SK-N-SH (cell line): ENCODE measurements at regions not wholly inside any gene's neighbourhood (a gene's known extent, or its start where the extent isn't known, plus 50 kb on each side); places are given as distances from the start of the nearest gene placed in this dataset.
A peak's percentile ranks its signal among the peaks of the same experiment; 100 is the strongest.

Experiments used
- CTCF ChIA-PET: fragments of 300-600, 350-600 bp; formaldehyde crosslinking; extraction: SDS; loops from one replicate; lab custom pipeline; 2021; lab: Yijun Ruan, JAX
- POLR2A ChIA-PET: fragments of 350-600 bp; sonication (Branson Sonifier 250); formaldehyde crosslinking; extraction: SDS; loops from one replicate; lab custom pipeline; 2020; ENCODE audit warnings: antibody characterized with exemption, inconsistent platforms; lab: Yijun Ruan, JAX
- DNase-seq: peaks from one replicate; pipeline ENCODE4 v3.0.0; 2012
- H2AFZ ChIP-seq: fragments of 200-600 bp; sonication (generic); 2 replicates; pipeline ENCODE4 v1.8.1; 2016; ENCODE audit warnings: antibody characterized with exemption, mild to moderate bottlenecking, low read depth
- H3F3A ChIP-seq: fragments of 200-600 bp; sonication (generic); replicated peaks from 2 replicates; pipeline ENCODE3; 2016; ENCODE audit warnings: antibody characterized with exemption, mild to moderate bottlenecking; ENCODE audit not compliant: insufficient read depth
- H3K27ac ChIP-seq, 2 experiments: fragments of 200-500 bp in 1 of 2; fragments of 200-600 bp in 1 of 2; sonication (Bioruptor generic) in 1 of 2; sonication (generic), shearing (Covaris generic) in 1 of 2; 2 replicates each; pipeline versions ENCODE4 v1.5.1 to v1.6.1; 2014 to 2016; ENCODE audit warnings: low read depth in 2 of 2, inconsistent platforms in 1 of 2, low read length in 1 of 2, mild to moderate bottlenecking in 1 of 2, mixed read lengths in 1 of 2
- H3K27me3 ChIP-seq: fragments of 200-600 bp; sonication (generic), shearing (Covaris generic); 2 replicates; pipeline ENCODE4 v1.6.1; 2016; ENCODE audit warnings: mixed run types; ENCODE audit not compliant: insufficient read depth
- H3K36me3 ChIP-seq, 2 experiments: fragments of 200-500 bp in 1 of 2; fragments of 200-600 bp in 1 of 2; sonication (Bioruptor generic) in 1 of 2; sonication (generic) in 1 of 2; replicated peaks in 1 of 2; 2 replicates each; pipeline versions ENCODE3 to v1.5.1; 2014 to 2016; ENCODE audit warnings: low read length in 1 of 2, mild to moderate bottlenecking in 1 of 2; ENCODE audit not compliant: insufficient read depth in 2 of 2, control insufficient read depth in 1 of 2
- H3K4me1 ChIP-seq, 2 experiments: fragments of 200-500 bp in 1 of 2; fragments of 200-600 bp in 1 of 2; sonication (Bioruptor generic) in 1 of 2; sonication (generic), shearing (Covaris generic) in 1 of 2; 2 replicates each; pipeline versions ENCODE4 v1.5.1 to v1.6.1; 2014 to 2016; ENCODE audit warnings: low read depth in 1 of 2, low read length in 1 of 2, mixed run types in 1 of 2; ENCODE audit not compliant: insufficient read depth in 2 of 2, control insufficient read depth in 1 of 2
- H3K4me2 ChIP-seq: fragments of 200-600 bp; sonication (generic), shearing (Covaris generic); 2 replicates; pipeline ENCODE4 v1.6.1; 2017; ENCODE audit warnings: mixed run types
- H3K4me3 ChIP-seq, 2 experiments: fragments of 200-500 bp in 1 of 2; fragments of 200-600 bp in 1 of 2; sonication (Bioruptor generic) in 1 of 2; sonication (generic), shearing (Covaris generic) in 1 of 2; 2 replicates each; pipeline versions ENCODE4 v1.5.1 to v1.8.1; 2014 to 2016; ENCODE audit warnings: low read depth in 2 of 2, inconsistent platforms in 1 of 2, low read length in 1 of 2, mild to moderate bottlenecking in 1 of 2, mixed read lengths in 1 of 2, moderate library complexity in 1 of 2
- H3K79me2 ChIP-seq: fragments of 200-600 bp; sonication (generic); 2 replicates; pipeline ENCODE4 v1.8.1; 2017; ENCODE audit warnings: mild to moderate bottlenecking; ENCODE audit not compliant: insufficient read depth
- H3K9ac ChIP-seq: fragments of 200-600 bp; sonication (generic); 2 replicates; pipeline ENCODE4 v1.6.1; 2017; ENCODE audit warnings: mixed run types
- H3K9me2 ChIP-seq: fragments of 200-600 bp; sonication (generic); 2 replicates; pipeline ENCODE4 v1.6.1; 2017; ENCODE audit warnings: mixed run types
- H3K9me3 ChIP-seq: fragments of 200-600 bp; sonication (generic); 2 replicates; pipeline ENCODE4 v1.6.1; 2017; ENCODE audit warnings: mixed run types, mild to moderate bottlenecking, moderate library complexity
- H4K20me1 ChIP-seq: fragments of 200-600 bp; sonication (generic); 2 replicates; pipeline ENCODE4 v1.6.1; 2017; ENCODE audit warnings: mild to moderate bottlenecking, mixed run types; ENCODE audit not compliant: insufficient read depth
- CHD2 ChIP-seq: fragments of 150-350 bp; IDR thresholded peaks from 2 replicates; pipeline ENCODE4 v1.6.1; 2018; ENCODE audit warnings: low read length; ENCODE audit not compliant: partially characterized antibody
- EP300 ChIP-seq, 2 experiments: IDR thresholded peaks; 2 replicates each; pipeline versions ENCODE4 v1.4.0 to v1.6.1; 2012; ENCODE audit warnings: borderline replicate concordance in 1 of 2, low read depth in 1 of 2, low read length in 1 of 2
- FOXJ3 ChIP-seq: sonication (generic); formaldehyde crosslinking; IDR thresholded peaks from 2 replicates; pipeline ENCODE4 v1.5.1; 2020; ENCODE audit warnings: mild to moderate bottlenecking, missing genetic modification reagents
- FOXM1 ChIP-seq: IDR thresholded peaks from 2 replicates; pipeline ENCODE4 v1.4.0; 2012; ENCODE audit warnings: low read depth, mild to moderate bottlenecking
- GABPA ChIP-seq: IDR thresholded peaks from 2 replicates; pipeline ENCODE4 v1.4.0; 2012; ENCODE audit warnings: low read depth, mild to moderate bottlenecking
- JUND ChIP-seq: IDR thresholded peaks from 2 replicates; pipeline ENCODE4 v1.4.0; 2012
- MAX ChIP-seq: IDR thresholded peaks from 2 replicates; pipeline ENCODE4 v1.4.0; 2012; ENCODE audit warnings: low read depth
- MXI1 ChIP-seq: IDR thresholded peaks from 2 replicates; pipeline ENCODE4 v1.6.1; 2012; ENCODE audit warnings: mild to moderate bottlenecking, low read depth, low read length, improper control_type of control experiment
- RAD21 ChIP-seq: IDR thresholded peaks from 2 replicates; pipeline ENCODE4 v1.6.1; 2012; ENCODE audit warnings: mild to moderate bottlenecking, low read length
- RXRA ChIP-seq: IDR thresholded peaks from 2 replicates; pipeline ENCODE4 v1.4.0; 2012; ENCODE audit warnings: low read depth, mild to moderate bottlenecking, borderline replicate concordance
- SIN3A ChIP-seq: IDR thresholded peaks from 2 replicates; pipeline ENCODE4 v1.6.1; 2012; ENCODE audit warnings: low read depth, mild to moderate bottlenecking, low read length, moderate library complexity, borderline replicate concordance
- TAF1 ChIP-seq: IDR thresholded peaks from 2 replicates; pipeline ENCODE4 v1.6.1; 2012; ENCODE audit warnings: low read depth, mild to moderate bottlenecking, low read length, moderate library complexity, borderline replicate concordance
- TCF12 ChIP-seq: IDR thresholded peaks from 2 replicates; pipeline ENCODE4 v1.4.0; 2012
- WGBS: methylation state at CpG from one replicate; pipeline ENCODE4 v1.1.6; 2017; ENCODE audit warnings: low lambda C conversion rate; 5-methylcytosine and 5-hydroxymethylcytosine counted together
- TF ChIP-seq, protein P1 (sequence below): IDR thresholded peaks from 2 replicates; pipeline ENCODE4; 2012
- TF ChIP-seq, protein P2 (sequence below): fragments of 150-350 bp; IDR thresholded peaks from 2 replicates; pipeline ENCODE4 v1.6.1; 2016; ENCODE audit warnings: mild to moderate bottlenecking, low read depth, low read length
- TF ChIP-seq, protein P3 (sequence below): IDR thresholded peaks from 2 replicates; pipeline ENCODE4 v1.4.0; 2012; ENCODE audit warnings: low read depth, borderline replicate concordance

DNA sequence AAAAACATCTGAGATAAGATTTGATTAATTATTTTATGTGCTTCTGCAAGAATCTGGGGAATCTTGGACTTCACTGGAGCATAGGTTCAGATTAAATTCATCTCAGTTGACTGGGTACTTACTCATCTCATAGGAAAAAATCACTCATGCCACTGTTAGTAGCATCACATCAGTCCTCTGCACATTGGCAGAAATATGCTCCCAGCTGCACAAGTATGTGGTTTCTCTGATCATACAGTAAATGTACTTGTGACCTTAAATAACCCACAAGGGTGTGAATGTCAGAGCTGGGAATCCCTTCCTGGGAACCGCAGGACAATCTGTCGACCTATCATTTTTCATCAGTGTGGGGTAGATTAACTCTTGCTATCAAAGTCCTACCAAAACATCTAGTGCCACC is 203.7 kb upstream of the SLC24A2 start:
- H3F3A ChIP-seq, result no peaks in the 10 kb centered on the region
- no peaks in the 10 kb centered on the region for H3K79me2 ChIP-seq
- H3K9me2 ChIP-seq, result no peaks in the 10 kb centered on the region
- CTCF ChIA-PET, result no interaction called here
- H3K4me2 ChIP-seq, result no peak overlapping the region
- H3K27ac ChIP-seq, result no peak overlapping the region
- H3K9ac ChIP-seq, result no peak overlapping the region
- TF ChIP-seq, protein P1, sequence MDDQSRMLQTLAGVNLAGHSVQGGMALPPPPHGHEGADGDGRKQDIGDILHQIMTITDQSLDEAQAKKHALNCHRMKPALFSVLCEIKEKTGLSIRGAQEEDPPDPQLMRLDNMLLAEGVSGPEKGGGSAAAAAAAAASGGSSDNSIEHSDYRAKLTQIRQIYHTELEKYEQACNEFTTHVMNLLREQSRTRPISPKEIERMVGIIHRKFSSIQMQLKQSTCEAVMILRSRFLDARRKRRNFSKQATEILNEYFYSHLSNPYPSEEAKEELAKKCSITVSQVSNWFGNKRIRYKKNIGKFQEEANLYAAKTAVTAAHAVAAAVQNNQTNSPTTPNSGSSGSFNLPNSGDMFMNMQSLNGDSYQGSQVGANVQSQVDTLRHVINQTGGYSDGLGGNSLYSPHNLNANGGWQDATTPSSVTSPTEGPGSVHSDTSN, result peak; percentile 67
- TF ChIP-seq TCF12, result peak; percentile 62
- TF ChIP-seq RAD21, result no peak
- TF ChIP-seq MXI1, result no peak
- peak; percentile 30 for TF ChIP-seq JUND
- TF ChIP-seq RXRA, result 0 out of 2 replicates have a peak, but pooled peaks have one; percentile 72
- TF ChIP-seq FOXM1, result no peak
- TF ChIP-seq SIN3A, result no peak
- no peak for TF ChIP-seq EP300 (IDR thresholded peaks at IDR 0.05; ENCODE audit: borderline replicate concordance in 1 of 2, low read depth in 1 of 2, low read length in 1 of 2)
- TF ChIP-seq TAF1, result no peak
- no peaks in the 10 kb centered on the region for H4K20me1 ChIP-seq
- H3K27me3 ChIP-seq, result no peaks in the 10 kb centered on the region
- no peaks in the 10 kb centered on the region for H3K36me3 ChIP-seq
- DNase-seq, result no peak
- WGBS, result 31% methylated on average over 2 of the region's 2 CpGs
- no peak overlapping the region for H2AFZ ChIP-seq
- H3K4me3 ChIP-seq, result no peak overlapping the region
- POLR2A ChIA-PET, result no interaction called here
- 0 out of 4 replicates have a peak, but pooled peaks cover 0 to 4% of the 10 kb centered on the region in 2 experiments for H3K4me1 ChIP-seq
- no peaks in the 10 kb centered on the region for H3K9me3 ChIP-seq

- Histone ChIP-seq H3K9me2 (no peaks in the 10 kb centered on the region), H3K4me2 (no peak overlapping the region), H3K9ac (no peak overlapping the region), H3K4me1 (0 out of 4 replicates have a peak, but pooled peaks cover 0 to 4% of the 10 kb centered on the region in 2 experiments), H3K27ac (no peak overlapping the region), H3K36me3 (no peaks in the 10 kb centered on the region), H3K9me3 (no peaks in the 10 kb centered on the region)
- POLR2A ChIA-PET, result no interaction called here
- DNase-seq, result no peak
- WGBS, result 65% methylated on average over 1 of the region's 1 CpG
- TF ChIP-seq MAX (no peak), SIN3A (no peak), FOXM1 (no peak), MXI1 (no peak), CHD2 (no peak), TCF12 (no peak), FOXJ3 (CRISPR knock-in tag) (no peak), GABPA (no peak)
- TF ChIP-seq, protein P2, sequence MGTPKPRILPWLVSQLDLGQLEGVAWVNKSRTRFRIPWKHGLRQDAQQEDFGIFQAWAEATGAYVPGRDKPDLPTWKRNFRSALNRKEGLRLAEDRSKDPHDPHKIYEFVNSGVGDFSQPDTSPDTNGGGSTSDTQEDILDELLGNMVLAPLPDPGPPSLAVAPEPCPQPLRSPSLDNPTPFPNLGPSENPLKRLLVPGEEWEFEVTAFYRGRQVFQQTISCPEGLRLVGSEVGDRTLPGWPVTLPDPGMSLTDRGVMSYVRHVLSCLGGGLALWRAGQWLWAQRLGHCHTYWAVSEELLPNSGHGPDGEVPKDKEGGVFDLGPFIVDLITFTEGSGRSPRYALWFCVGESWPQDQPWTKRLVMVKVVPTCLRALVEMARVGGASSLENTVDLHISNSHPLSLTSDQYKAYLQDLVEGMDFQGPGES, result no peak
- TF ChIP-seq, protein P3, sequence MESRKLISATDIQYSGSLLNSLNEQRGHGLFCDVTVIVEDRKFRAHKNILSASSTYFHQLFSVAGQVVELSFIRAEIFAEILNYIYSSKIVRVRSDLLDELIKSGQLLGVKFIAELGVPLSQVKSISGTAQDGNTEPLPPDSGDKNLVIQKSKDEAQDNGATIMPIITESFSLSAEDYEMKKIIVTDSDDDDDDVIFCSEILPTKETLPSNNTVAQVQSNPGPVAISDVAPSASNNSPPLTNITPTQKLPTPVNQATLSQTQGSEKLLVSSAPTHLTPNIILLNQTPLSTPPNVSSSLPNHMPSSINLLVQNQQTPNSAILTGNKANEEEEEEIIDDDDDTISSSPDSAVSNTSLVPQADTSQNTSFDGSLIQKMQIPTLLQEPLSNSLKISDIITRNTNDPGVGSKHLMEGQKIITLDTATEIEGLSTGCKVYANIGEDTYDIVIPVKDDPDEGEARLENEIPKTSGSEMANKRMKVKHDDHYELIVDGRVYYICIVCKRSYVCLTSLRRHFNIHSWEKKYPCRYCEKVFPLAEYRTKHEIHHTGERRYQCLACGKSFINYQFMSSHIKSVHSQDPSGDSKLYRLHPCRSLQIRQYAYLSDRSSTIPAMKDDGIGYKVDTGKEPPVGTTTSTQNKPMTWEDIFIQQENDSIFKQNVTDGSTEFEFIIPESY, result no peak
- TF ChIP-seq, all 33 proteins: peak for 0
- Histone ChIP-seq H3F3A (no peaks in the 10 kb centered on the region), H3K79me2 (no peaks in the 10 kb centered on the region), H2AFZ (no peak overlapping the region), H3K27me3 (no peaks in the 10 kb centered on the region), H3K4me3 (no peak overlapping the region), H4K20me1 (no peaks in the 10 kb centered on the region)
- CTCF ChIA-PET, result no interaction called here
Observed at GRCh38 chr9:19989213-19989612, 200.4 kb upstream of the SLC24A2 start.
